Muscle layer of duodenum (tissue), 2 donors: ENCODE measurements at regions not wholly inside any gene's neighbourhood (a gene's known extent, or its start where the extent isn't known, plus 50 kb on each side); places are given as distances from the start of the nearest gene placed in this dataset.

ENCODE experiments used
- H3K27ac ChIP-seq: one replicate; pipeline ENCODE4 v1.7.0; 2013; ENCODE audit warnings: mild to moderate bottlenecking, low read length
- H3K27me3 ChIP-seq: one replicate; pipeline ENCODE4 v1.7.0; 2013; ENCODE audit warnings: low read depth, mild to moderate bottlenecking, control low read depth, low read length
- H3K36me3 ChIP-seq, 2 donors: one replicate each; pipeline ENCODE4 v1.7.0; 2013; ENCODE audit warnings: low read length in 2 of 2, control low read depth in 1 of 2, mild to moderate bottlenecking in 1 of 2; ENCODE audit not compliant: insufficient read depth in 2 of 2, control insufficient read depth in 1 of 2
- H3K4me1 ChIP-seq, 2 donors: one replicate each; pipeline ENCODE4 v1.7.0; 2013; ENCODE audit warnings: low read length in 2 of 2, mild to moderate bottlenecking in 2 of 2, control low read depth in 1 of 2, moderate library complexity in 1 of 2; ENCODE audit not compliant: insufficient read depth in 2 of 2, control insufficient read depth in 1 of 2
- H3K4me3 ChIP-seq, 2 donors: one replicate each; pipeline ENCODE4 v1.7.0; 2013; ENCODE audit warnings: low read length in 2 of 2, low read depth in 1 of 2, mild to moderate bottlenecking in 1 of 2
- H3K9me3 ChIP-seq, 2 donors: one replicate each; pipeline ENCODE4 v1.7.0; 2013; ENCODE audit warnings: low read length in 2 of 2, control low read depth in 1 of 2, mild to moderate bottlenecking in 1 of 2; ENCODE audit not compliant: control insufficient read depth in 1 of 2
- donor health status: healthy.

- Histone ChIP-seq H3K9me3 (no peaks in the 10 kb centered on the region), H3K27ac (no peak overlapping the region), H3K36me3 (no peaks in the 10 kb centered on the region), H3K4me1 (peaks cover 0 to 15% of the 10 kb centered on the region in 2 donors), H3K4me3 (no peak overlapping the region), H3K27me3 (no peaks in the 10 kb centered on the region)
These were observed 85.7 kb upstream of the WASF3 start for GRCh38 chr13:26471807-26472206.

- Histone ChIP-seq H3K27ac (no peak overlapping the region), H3K9me3 (no peaks in the 10 kb centered on the region), H3K27me3 (no peaks in the 10 kb centered on the region), H3K4me3 (no peak overlapping the region), H3K36me3 (no peaks in the 10 kb centered on the region), H3K4me1 (peaks cover 0 to 16% of the 10 kb centered on the region in 2 donors)
These were observed 83.8 kb upstream of the WASF3 start for GRCh38 chr13:26473571-26474230.

- Histone ChIP-seq H3K27ac (no peak overlapping the region), H3K4me3 (no peak overlapping the region), H3K36me3 (no peaks in the 10 kb centered on the region), H3K27me3 (no peaks in the 10 kb centered on the region), H3K4me1 (peaks cover 0 to 16% of the 10 kb centered on the region in 2 donors), H3K9me3 (no peaks in the 10 kb centered on the region)
These were observed 83.2 kb upstream of the WASF3 start for GRCh38 chr13:26474286-26474685.

- peak overlapping the region; percentile 41 to 45 for H3K4me3 ChIP-seq
- no peaks in the 10 kb centered on the region for H3K27me3 ChIP-seq
- H3K27ac ChIP-seq = no peak overlapping the region
- H3K36me3 ChIP-seq = no peaks in the 10 kb centered on the region
- no peaks in the 10 kb centered on the region for H3K9me3 ChIP-seq
- H3K4me1 ChIP-seq = peaks cover 0 to 16% of the 10 kb centered on the region in 2 donors
These were observed 82.0 kb upstream of the WASF3 start for GRCh38 chr13:26475176-26476110.

- H3K36me3 ChIP-seq = no peaks in the 10 kb centered on the region
- no peaks in the 10 kb centered on the region for H3K9me3 ChIP-seq
- H3K4me3 ChIP-seq = peak overlapping the region; percentile 41 to 45
- H3K27ac ChIP-seq = peak overlapping the region; percentile 72
- H3K27me3 ChIP-seq = no peaks in the 10 kb centered on the region
- peaks cover 0 to 16% of the 10 kb centered on the region in 2 donors for H3K4me1 ChIP-seq
These were observed 81.2 kb upstream of the WASF3 start for GRCh38 chr13:26476111-26476781.

- Histone ChIP-seq H3K27ac (peak overlapping the region; percentile 72), H3K4me3 (peak overlapping the region; percentile 41 to 45), H3K9me3 (no peaks in the 10 kb centered on the region), H3K27me3 (no peaks in the 10 kb centered on the region), H3K4me1 (peaks cover 0 to 16% of the 10 kb centered on the region in 2 donors), H3K36me3 (no peaks in the 10 kb centered on the region)
These were observed 80.7 kb upstream of the WASF3 start for GRCh38 chr13:26476782-26477142.

- Histone ChIP-seq H3K27ac (no peak overlapping the region), H3K9me3 (no peaks in the 10 kb centered on the region), H3K4me3 (no peak overlapping the region), H3K4me1 (peaks cover 0 to 16% of the 10 kb centered on the region in 2 donors), H3K36me3 (no peaks in the 10 kb centered on the region), H3K27me3 (no peaks in the 10 kb centered on the region)
These were observed 79.8 kb upstream of the WASF3 start for GRCh38 chr13:26477681-26478080.

GRCh38 chr13:26480246-26480855 is 77.1 kb upstream of the WASF3 start:
- Histone ChIP-seq H3K4me3 (no peak overlapping the region), H3K27ac (no peak overlapping the region), H3K9me3 (no peaks in the 10 kb centered on the region), H3K36me3 (no peaks in the 10 kb centered on the region), H3K4me1 (peaks cover 0 to 16% of the 10 kb centered on the region in 2 donors), H3K27me3 (no peaks in the 10 kb centered on the region)

GRCh38 chr13:26482451-26483197 is 74.9 kb upstream of the WASF3 start:
- peaks cover 0 to 17% of the 10 kb centered on the region in 2 donors for H3K4me1 ChIP-seq
- H3K9me3 ChIP-seq = no peaks in the 10 kb centered on the region
- no peak overlapping the region for H3K4me3 ChIP-seq
- no peak overlapping the region for H3K27ac ChIP-seq
- H3K27me3 ChIP-seq = no peaks in the 10 kb centered on the region
- no peaks in the 10 kb centered on the region for H3K36me3 ChIP-seq

GRCh38 chr13:26483546-26483945 is 73.9 kb upstream of the WASF3 start:
- no peaks in the 10 kb centered on the region for H3K36me3 ChIP-seq
- no peak overlapping the region for H3K4me3 ChIP-seq
- no peak overlapping the region for H3K27ac ChIP-seq
- peaks cover 0 to 17% of the 10 kb centered on the region in 2 donors for H3K4me1 ChIP-seq
- no peaks in the 10 kb centered on the region for H3K27me3 ChIP-seq
- H3K9me3 ChIP-seq = no peaks in the 10 kb centered on the region
